ENCODE measurements at regions not wholly inside any gene's neighbourhood (a gene's known extent, or its start where the extent isn't known, plus 50 kb on each side); places are given as distances from the start of the nearest gene placed in this dataset.

DNA sequence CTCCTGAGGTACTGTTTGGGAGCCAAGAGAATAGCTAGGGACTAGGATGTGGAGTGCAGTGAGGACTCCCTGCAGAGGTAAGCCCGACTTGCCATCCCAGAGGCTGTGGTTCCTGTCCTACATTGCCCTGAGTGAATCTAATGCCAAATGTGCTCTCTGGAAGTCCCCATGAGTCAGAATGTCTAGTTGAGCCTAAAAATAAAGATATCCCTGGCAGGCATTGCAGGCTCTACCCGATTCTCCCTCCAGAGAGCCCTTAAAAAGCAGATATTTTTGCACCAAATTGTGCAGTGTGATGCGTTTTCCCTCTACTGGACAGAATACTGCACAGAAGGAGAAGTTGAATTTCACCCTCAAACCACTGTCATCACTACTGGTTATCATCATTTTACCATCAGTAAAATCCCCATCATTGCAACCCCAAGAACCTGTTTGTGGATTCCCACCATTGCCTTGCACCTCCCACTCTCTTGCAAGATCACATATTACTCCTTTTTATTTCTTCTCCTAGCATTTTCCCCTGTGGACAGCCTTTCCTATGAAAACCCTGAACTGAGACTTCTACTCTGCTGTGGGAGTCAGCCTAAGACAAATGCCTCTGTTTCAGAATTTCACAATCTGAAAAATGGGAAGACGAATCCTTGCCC, 98.0 kb downstream of the MARCHF4 start:
- H3K27me3 Mint-ChIP-seq = no peaks in the 10 kb centered on the region
- peaks cover 9 to 14% of the 10 kb centered on the region in 2 donors for H3K9me3 Mint-ChIP-seq
- no peak overlapping the region for H3K4me3 Mint-ChIP-seq
- no peak for DNase-seq
- ATAC-seq = no peak
- H3K4me1 Mint-ChIP-seq = no peaks in the 10 kb centered on the region
- no peak overlapping the region for H3K27ac Mint-ChIP-seq

DNA sequence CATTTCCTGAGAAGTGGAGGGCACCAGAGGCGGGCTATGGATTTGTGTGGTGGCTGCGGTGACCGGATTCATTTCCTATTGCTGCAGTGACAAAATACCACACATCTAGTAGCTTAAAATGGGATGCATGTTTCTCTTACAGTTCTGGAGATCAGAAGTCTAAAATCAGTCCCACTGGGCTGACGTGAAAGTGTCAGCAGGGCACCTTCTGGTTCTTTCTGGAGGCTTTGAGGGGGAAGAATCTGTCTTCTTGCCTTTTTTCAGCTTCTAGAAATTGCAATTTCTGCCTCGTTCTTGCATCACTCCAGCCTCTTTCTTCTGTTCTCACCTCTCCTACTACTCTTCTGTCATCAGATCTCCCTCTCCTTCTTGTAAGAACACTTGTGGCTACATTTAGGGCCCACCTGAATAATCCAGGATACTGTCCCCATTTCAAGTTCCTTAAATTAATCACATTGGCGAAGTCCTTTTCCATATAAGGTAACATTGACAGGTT, 111.2 kb downstream of the MARCHF4 start:
- no peaks in the 10 kb centered on the region for H3K27me3 Mint-ChIP-seq
- H3K27ac Mint-ChIP-seq = no peak overlapping the region
- no peak for ATAC-seq
- H3K4me3 Mint-ChIP-seq = no peak overlapping the region
- no peaks in the 10 kb centered on the region for H3K9me3 Mint-ChIP-seq
- no peak for DNase-seq
- no peaks in the 10 kb centered on the region for H3K4me1 Mint-ChIP-seq

DNA sequence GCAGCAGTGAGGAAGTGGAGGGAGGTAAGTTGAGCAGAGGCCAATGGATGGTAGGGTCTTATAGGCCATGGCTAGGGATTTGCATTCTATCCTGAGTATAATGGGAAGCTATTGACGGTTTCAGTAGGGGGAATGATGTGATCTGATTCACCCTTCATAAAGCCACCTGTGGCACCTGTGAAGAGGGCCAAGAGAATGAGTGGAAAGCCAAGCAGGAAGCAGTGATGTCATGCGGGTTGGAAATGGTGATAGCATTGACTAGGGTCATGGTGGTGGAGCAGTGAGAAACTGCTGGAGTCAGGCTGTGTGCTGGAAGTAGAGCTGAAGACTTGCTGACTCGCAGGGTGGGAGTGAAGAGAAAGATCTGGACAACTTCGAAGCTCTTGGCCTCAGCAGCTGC, 111.7 kb downstream of the MARCHF4 start:
- no peak for ATAC-seq
- no peak overlapping the region for H3K27ac Mint-ChIP-seq
- H3K9me3 Mint-ChIP-seq = no peaks in the 10 kb centered on the region
- no peaks in the 10 kb centered on the region for H3K4me1 Mint-ChIP-seq
- no peak for DNase-seq
- H3K4me3 Mint-ChIP-seq = no peak overlapping the region
- H3K27me3 Mint-ChIP-seq = no peaks in the 10 kb centered on the region

DNA sequence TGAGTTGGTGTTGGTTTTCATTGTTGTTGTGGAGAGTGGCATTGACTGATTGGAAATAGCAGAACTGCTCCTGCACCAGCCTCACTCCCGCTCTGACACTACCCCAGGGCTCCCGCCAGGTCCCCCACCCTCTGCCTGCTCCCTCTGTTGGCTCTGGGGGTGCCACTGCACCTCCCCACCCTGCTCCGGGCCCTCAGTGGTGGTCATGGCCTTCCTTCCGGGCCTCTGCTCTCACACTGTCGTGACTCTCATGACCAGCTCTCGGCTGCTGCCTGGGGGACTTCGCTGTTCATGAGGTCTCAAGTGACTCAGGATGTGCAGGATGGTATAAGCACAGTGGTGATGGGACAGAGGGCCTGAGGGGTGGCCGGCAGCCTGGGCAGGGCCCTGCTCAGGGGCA, 113.2 kb downstream of the MARCHF4 start:
- no peak for ATAC-seq
- no peak overlapping the region for H3K4me3 Mint-ChIP-seq
- no peak overlapping the region for H3K27ac Mint-ChIP-seq
- H3K9me3 Mint-ChIP-seq = no peaks in the 10 kb centered on the region
- no peak for DNase-seq
- no peaks in the 10 kb centered on the region for H3K27me3 Mint-ChIP-seq
- no peaks in the 10 kb centered on the region for H3K4me1 Mint-ChIP-seq

DNA sequence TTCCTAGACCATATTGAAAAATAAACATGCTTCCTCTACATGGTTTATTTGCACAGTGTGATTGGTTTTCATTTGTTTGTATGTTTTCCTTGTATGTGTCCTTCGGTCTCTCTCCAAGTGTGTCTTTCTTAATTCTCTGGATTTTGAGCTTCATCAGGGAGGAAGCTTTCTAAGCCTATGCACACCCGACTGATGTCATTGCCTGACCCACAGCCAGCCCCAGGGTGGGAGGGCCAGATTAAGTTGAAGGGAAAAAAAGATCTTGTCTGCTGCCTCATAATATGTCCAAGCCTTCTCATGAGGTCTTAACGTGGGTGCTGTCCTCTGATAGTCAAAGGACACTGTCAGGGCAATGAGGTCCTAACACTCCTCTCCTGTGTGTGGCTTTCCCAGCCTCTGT, 115.2 kb downstream of the MARCHF4 start:
- ATAC-seq (no peak), DNase-seq (no peak)
- Mint-ChIP-seq H3K4me1 (no peaks in the 10 kb centered on the region), H3K27me3 (no peaks in the 10 kb centered on the region), H3K27ac (no peak overlapping the region), H3K9me3 (no peaks in the 10 kb centered on the region), H3K4me3 (no peak overlapping the region)
